HUES64 (cell line): ENCODE measurements at regions not wholly inside any gene's neighbourhood (a gene's known extent, or its start where the extent isn't known, plus 50 kb on each side); places are given as distances from the start of the nearest gene placed in this dataset.
"Not testable (repeated sequence)": the region's sequence is repeated elsewhere in the genome, so short reads cannot be mapped to it uniquely, and the experiment has no call there.

ENCODE experiments used
- H3K27ac ChIP-seq: 2 replicates; pipeline ENCODE4 v1.7.0; 2013; ENCODE audit warnings: low read depth, low read length, inconsistent platforms
- H3K27me3 ChIP-seq: 2 replicates; pipeline ENCODE4 v1.6.1; 2013; ENCODE audit warnings: mild to moderate bottlenecking, low read length; ENCODE audit not compliant: insufficient read depth
- H3K36me3 ChIP-seq: 2 replicates; pipeline ENCODE4 v1.6.1; 2013; ENCODE audit warnings: mild to moderate bottlenecking, low read length; ENCODE audit not compliant: insufficient read depth
- H3K4me1 ChIP-seq: 2 replicates; pipeline ENCODE4 v1.6.1; 2013; ENCODE audit warnings: mild to moderate bottlenecking, low read length, moderate library complexity; ENCODE audit not compliant: insufficient read depth
- H3K4me3 ChIP-seq: 2 replicates; pipeline ENCODE4 v1.5.1; 2013; ENCODE audit warnings: mild to moderate bottlenecking, low read length, moderate library complexity
- H3K9ac ChIP-seq: 2 replicates; pipeline ENCODE4 v1.6.1; 2013; ENCODE audit warnings: mild to moderate bottlenecking, low read depth, low read length
- H3K9me3 ChIP-seq: 2 replicates; pipeline ENCODE4 v1.6.1; 2013; ENCODE audit warnings: low read depth, low read length; ENCODE audit not compliant: insufficient read depth
- WGBS: fragments of 150-250, 120-280 bp; methylation state at CpG from one replicate; pipeline ENCODE4 v1.1.7; 2013; ENCODE audit warnings: missing lambda C conversion rate; 5-methylcytosine and 5-hydroxymethylcytosine counted together

DNA sequence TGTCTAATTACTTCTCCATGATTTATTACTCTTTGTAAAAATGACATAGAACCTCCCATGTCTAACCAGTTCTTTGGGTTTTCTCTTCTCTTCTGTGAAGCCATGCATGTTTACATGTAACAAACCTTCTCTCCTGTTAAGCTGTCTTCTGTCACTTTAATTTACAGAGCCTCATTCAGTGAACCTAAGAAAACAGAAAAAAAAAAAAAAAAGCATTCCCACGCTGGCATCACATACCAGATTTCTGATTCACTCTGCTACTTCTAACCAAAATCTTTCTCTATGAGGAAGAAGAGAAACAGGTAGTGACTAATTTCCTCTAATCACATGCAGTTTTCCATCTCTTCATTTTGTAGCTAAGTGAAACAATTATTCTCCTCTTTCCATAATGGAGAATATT, 141.4 kb upstream of the CXADR start:
- H3K4me3 ChIP-seq, result no peak overlapping the region
- no peaks in the 10 kb centered on the region for H3K36me3 ChIP-seq
- no peaks in the 10 kb centered on the region for H3K9me3 ChIP-seq
- H3K27me3 ChIP-seq, result no peaks in the 10 kb centered on the region
- 25% methylated on average over 1 of the region's 1 CpG for WGBS
- peaks cover 18% of the 10 kb centered on the region for H3K4me1 ChIP-seq
- H3K9ac ChIP-seq, result no peak overlapping the region
- 0 out of 2 replicates have a peak overlapping the region, but pooled peaks have one; percentile 15 for H3K27ac ChIP-seq

DNA sequence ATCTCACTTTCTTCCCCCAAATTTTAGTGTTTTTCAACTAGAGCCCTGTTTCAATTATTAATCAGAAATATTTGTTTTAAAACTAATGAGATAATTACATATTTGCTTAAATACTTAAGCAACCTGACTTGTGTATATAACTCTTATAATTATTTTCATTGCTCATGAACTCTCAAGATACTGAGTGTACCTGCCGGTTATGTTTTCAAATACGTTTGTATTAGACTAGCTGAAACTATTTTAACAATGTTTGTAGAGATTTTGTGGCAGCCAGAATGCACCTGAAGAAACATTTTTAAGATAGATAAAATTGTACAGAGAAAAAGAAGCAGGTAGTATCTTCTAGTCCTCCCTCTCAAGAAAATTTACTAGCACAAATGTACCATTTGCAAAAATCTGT, 140.6 kb upstream of the CXADR start:
- Histone ChIP-seq H3K27me3 (no peaks in the 10 kb centered on the region), H3K9ac (no peak overlapping the region), H3K4me1 (peaks cover 18% of the 10 kb centered on the region), H3K27ac (no peak overlapping the region), H3K4me3 (no peak overlapping the region), H3K9me3 (no peaks in the 10 kb centered on the region), H3K36me3 (no peaks in the 10 kb centered on the region)
- 100% methylated on average over 2 of the region's 2 CpGs for WGBS

DNA sequence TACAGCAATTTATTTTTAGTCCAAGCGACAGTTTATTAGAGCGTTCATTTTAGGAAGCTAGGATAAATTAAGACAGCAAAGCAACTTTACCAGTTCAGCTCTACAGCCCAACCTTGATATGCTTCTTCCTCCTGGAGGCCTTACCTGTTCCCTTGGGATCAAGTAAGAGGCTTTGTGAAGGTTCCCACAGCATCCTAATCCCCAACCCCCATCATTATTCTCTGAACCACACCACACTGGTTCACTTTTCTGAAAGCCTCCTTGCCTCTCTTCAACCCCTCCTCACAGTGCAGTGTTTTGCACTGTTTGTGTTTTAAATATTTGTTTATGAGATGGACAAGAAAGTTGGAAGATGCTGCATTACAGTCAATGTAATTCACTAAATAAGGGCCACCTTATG, 126.3 kb upstream of the CXADR start:
- H3K27me3 ChIP-seq, result no peaks in the 10 kb centered on the region
- no peak overlapping the region for H3K27ac ChIP-seq
- peaks cover 14% of the 10 kb centered on the region for H3K4me1 ChIP-seq
- 44% methylated on average over 2 of the region's 2 CpGs for WGBS
- H3K4me3 ChIP-seq, result no peak overlapping the region
- H3K9ac ChIP-seq, result no peak overlapping the region
- H3K9me3 ChIP-seq, result no peaks in the 10 kb centered on the region
- H3K36me3 ChIP-seq, result no peaks in the 10 kb centered on the region

DNA sequence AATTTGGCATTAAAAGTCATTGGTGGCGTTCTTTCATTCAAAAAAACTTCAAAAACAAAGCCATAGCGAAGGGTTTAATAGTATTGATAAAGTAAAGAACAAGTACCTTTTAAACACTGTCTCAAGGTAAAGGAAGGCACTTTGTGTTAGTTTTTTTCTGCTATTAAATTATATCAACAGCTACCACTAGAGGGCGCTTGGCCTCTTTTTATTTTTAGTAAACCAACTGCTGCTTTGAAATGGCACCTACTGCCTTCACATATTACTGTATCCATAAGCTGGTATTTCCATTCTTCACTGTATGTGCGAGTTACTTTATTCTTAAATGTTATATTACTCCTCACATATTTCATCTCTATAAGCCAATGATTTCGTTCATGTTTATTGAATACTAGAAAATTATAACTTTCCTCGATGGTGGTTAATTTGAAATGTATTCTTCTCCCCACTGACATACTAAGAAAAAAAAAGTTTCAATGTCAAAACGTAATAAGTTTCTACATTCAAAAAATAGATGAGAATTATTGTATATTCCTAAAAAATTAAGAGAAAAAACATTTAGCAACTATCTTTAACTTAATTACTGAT, 125.7 kb upstream of the CXADR start:
- H3K9me3 ChIP-seq, result no peaks in the 10 kb centered on the region
- no peak overlapping the region for H3K9ac ChIP-seq
- 0% methylated on average over 2 of the region's 7 CpGs for WGBS
- H3K27me3 ChIP-seq, result no peaks in the 10 kb centered on the region
- no peak overlapping the region for H3K4me3 ChIP-seq
- peaks cover 14% of the 10 kb centered on the region for H3K4me1 ChIP-seq
- no peaks in the 10 kb centered on the region for H3K36me3 ChIP-seq
- H3K27ac ChIP-seq, result no peak overlapping the region

DNA sequence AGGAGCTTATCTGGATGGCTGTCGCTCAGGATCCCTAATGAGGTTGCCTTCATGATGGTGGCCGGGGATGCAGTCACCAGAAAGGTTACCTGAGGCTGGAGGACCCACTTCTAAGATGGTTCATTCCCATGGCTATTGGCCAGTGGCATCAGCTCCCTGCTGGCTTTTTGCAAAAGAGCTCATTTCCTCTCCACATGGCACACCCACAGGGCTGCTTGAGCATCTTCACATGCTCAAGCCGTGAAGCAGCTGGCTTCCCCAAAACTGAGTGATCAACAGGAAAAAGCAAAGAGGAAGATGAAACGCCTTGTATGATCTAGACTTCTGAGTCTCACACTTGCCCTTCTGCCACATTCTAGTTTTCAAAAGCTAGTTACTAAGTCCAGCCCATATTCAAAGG, 124.6 kb upstream of the CXADR start:
- no peak overlapping the region for H3K27ac ChIP-seq
- 88% methylated on average over 4 of the region's 4 CpGs for WGBS

DNA sequence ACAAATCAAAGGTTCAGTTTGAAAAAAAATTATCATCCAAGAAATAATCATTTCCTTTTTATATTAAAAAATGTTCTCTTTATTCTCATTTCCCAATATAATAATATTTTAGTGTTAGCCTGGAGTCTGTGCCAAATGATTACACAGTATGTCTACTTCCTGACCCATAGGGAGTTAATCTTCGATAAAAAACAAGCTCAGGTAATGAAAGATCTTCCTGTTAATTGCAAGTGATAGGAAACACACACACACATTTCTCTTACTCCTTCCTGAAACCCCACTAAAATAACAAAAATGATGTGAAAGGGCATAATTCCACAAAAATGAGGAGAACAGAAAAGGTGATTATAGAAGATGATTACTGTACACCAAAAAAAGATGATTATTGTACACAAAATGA, 123.5 kb upstream of the CXADR start:
- H3K9ac ChIP-seq, result no peak overlapping the region
- no peaks in the 10 kb centered on the region for H3K9me3 ChIP-seq
- H3K27me3 ChIP-seq, result no peaks in the 10 kb centered on the region
- no peak overlapping the region for H3K4me3 ChIP-seq
- no peak overlapping the region for H3K27ac ChIP-seq
- no peaks in the 10 kb centered on the region for H3K36me3 ChIP-seq
- peaks cover 14% of the 10 kb centered on the region for H3K4me1 ChIP-seq
- WGBS, result no CpG with 5 or more reads among the region's 1 CpG

More for the DNA sequence above, 124.6 kb upstream of the CXADR start:
- Histone ChIP-seq H3K9ac (no peak overlapping the region), H3K4me3 (no peak overlapping the region), H3K36me3 (no peaks in the 10 kb centered on the region), H3K9me3 (no peaks in the 10 kb centered on the region), H3K4me1 (peaks cover 14% of the 10 kb centered on the region), H3K27me3 (no peaks in the 10 kb centered on the region)

DNA sequence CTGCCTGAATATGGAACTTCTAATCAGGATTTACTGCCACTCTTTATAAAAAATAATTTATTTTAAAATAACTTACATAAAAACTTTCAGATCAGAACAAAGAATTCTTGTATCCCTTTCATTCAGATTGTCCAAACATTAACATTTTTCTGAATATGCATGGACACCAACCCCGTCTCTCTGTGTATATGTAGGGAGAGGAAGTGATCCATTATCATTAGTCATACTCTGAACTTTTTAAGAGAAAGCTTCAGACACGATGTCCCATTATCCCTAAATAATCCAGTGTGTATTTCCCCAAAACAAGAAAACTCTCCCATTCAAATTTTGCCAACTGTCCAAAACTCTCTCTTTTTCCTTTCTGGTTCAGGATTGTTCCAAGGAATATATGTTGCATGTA, 122.3 kb upstream of the CXADR start:
- Histone ChIP-seq H3K9me3 (no peaks in the 10 kb centered on the region), H3K36me3 (no peaks in the 10 kb centered on the region), H3K4me1 (peaks cover 14% of the 10 kb centered on the region), H3K27me3 (no peaks in the 10 kb centered on the region), H3K27ac (no peak overlapping the region), H3K4me3 (no peak overlapping the region), H3K9ac (no peak overlapping the region)
- WGBS, result 84% methylated on average over 1 of the region's 2 CpGs

DNA sequence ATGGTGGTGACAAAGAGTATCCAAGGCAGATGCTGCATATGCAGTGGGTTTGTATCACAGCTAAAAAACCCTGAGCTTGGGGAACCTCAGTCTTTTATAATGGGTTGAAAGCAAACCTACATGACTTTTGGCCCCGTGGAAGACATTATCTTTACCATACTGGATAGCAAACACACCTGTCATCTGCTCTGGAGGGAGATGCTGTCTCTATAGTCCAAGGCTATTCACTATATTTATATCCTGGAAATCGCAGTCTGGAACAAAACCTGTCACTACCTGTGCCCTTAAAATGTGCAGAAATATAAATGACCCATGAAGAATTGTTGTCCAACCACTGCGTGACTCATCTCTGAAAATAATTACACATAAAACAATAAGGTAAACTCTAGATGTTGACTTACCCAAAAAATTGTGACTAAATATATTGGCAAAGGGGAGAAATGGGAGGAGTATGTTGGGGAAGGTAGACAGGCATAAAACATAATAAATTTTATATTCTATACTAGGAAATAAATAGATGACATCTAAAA, 121.0 kb upstream of the CXADR start:
- Histone ChIP-seq H3K27me3 (no peaks in the 10 kb centered on the region), H3K4me3 (no peak overlapping the region), H3K9me3 (no peaks in the 10 kb centered on the region), H3K9ac (no peak overlapping the region), H3K36me3 (no peaks in the 10 kb centered on the region), H3K27ac (no peak overlapping the region), H3K4me1 (peaks cover 6% of the 10 kb centered on the region)
- WGBS, result 94% methylated on average over 3 of the region's 3 CpGs

DNA sequence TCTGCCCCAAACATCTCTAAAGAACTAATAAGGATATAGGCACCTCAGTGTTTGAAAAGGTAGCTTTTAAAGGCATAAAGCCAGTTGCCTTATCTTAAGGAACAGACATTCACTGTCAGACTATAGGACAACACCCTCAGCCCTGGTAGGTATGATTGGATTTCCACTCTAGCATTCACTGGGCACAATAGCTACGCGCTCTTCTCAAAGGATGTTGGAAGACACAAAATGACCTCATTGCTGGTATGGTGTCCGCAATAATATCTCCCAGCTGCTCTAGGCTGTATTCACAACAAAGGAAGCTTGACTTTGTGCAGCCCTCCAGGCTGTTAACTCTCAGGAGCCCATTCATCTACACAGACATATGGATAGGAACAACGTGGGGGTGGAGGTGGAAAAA, 119.4 kb upstream of the CXADR start:
- Histone ChIP-seq H3K36me3 (no peaks in the 10 kb centered on the region), H3K9ac (no peak overlapping the region), H3K4me1 (peaks cover under 1% of the 10 kb centered on the region; the same call in 1 of the 2 replicates), H3K27ac (no peak overlapping the region), H3K27me3 (no peaks in the 10 kb centered on the region), H3K9me3 (no peaks in the 10 kb centered on the region), H3K4me3 (no peak overlapping the region)
- WGBS, result 100% methylated on average over 3 of the region's 4 CpGs

DNA sequence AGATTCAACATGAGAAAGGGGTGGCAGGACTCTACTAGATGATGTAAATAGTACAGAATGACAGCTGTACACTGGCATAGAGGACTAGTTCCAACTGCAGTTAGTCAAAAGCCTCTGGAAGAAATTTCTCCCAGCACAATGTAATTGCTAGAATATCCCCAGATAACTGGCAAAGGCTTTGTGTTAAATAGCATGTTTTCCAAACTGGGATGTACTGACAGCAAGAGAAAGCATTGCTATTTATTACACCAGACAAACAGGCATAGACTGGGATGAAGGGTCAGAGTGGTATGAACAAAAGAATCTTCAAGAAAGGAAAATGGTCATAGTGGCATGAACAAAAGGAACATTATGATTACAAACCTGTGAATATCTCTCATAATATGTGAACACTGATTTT, 115.9 kb upstream of the CXADR start:
- no peaks in the 10 kb centered on the region for H3K4me1 ChIP-seq
- no peak overlapping the region for H3K27ac ChIP-seq
- no peak overlapping the region for H3K9ac ChIP-seq
- no peaks in the 10 kb centered on the region for H3K27me3 ChIP-seq
- no peaks in the 10 kb centered on the region for H3K36me3 ChIP-seq
- no peak overlapping the region for H3K4me3 ChIP-seq
- H3K9me3 ChIP-seq, result no peaks in the 10 kb centered on the region

DNA sequence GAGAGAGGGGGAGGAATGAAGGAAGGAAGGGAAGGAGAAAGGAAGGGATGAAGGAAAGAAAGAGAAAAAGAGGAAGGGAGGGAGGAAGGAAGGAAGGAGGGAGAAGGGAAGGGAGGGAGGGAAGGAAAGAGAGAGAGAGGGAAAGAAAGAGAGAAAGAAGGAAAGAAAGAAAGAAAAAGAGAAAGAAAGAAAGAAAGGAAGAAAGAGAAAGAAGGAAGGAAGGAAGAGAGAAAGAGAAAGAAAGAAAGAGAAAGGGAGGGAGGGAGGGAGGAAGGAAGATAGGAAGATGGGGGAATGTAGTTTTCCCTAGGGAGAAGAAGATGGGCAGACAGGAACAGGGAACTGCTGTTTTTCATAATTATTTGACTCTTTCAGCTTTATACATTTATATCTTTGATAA, 115.1 kb upstream of the CXADR start:
- Histone ChIP-seq H3K27me3 (no peaks in the 10 kb centered on the region), H3K9ac (no peak overlapping the region), H3K9me3 (no peaks in the 10 kb centered on the region)

DNA sequence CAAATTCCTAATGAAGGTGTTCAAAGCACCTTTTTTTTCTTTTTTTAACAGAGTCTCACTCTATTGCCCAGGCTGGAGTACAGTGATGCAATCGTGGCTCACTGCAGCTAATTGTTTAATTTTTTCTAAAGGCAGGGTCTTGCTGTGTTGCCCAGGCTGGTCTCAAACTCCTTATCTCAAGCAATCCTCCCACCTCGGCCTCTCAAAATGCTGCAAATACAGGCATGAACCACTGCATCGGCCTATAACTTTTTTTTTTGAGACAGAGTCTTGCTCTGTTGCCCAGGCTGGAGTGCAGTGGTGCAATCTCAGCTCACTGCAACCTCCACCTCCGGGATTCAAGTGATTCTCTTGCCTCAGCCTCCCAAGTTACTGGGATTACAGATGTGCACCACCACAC, 113.9 kb upstream of the CXADR start:
- not testable (repeated sequence) for H3K9me3 ChIP-seq, H3K27me3 ChIP-seq, H3K27ac ChIP-seq, H3K4me1 ChIP-seq, H3K4me3 ChIP-seq, H3K9ac ChIP-seq, H3K36me3 ChIP-seq
- WGBS, result 90% methylated on average over 4 of the region's 4 CpGs

More for the DNA sequence above, 115.1 kb upstream of the CXADR start:
- Histone ChIP-seq H3K4me3 (no peak overlapping the region), H3K4me1 (no peaks in the 10 kb centered on the region), H3K36me3 (no peaks in the 10 kb centered on the region), H3K27ac (no peak overlapping the region)
